ENCODE measurements at regions not wholly inside any gene's neighbourhood (a gene's known extent, or its start where the extent isn't known, plus 50 kb on each side); places are given as distances from the start of the nearest gene placed in this dataset.

- TF ChIP-seq, protein P1, sequence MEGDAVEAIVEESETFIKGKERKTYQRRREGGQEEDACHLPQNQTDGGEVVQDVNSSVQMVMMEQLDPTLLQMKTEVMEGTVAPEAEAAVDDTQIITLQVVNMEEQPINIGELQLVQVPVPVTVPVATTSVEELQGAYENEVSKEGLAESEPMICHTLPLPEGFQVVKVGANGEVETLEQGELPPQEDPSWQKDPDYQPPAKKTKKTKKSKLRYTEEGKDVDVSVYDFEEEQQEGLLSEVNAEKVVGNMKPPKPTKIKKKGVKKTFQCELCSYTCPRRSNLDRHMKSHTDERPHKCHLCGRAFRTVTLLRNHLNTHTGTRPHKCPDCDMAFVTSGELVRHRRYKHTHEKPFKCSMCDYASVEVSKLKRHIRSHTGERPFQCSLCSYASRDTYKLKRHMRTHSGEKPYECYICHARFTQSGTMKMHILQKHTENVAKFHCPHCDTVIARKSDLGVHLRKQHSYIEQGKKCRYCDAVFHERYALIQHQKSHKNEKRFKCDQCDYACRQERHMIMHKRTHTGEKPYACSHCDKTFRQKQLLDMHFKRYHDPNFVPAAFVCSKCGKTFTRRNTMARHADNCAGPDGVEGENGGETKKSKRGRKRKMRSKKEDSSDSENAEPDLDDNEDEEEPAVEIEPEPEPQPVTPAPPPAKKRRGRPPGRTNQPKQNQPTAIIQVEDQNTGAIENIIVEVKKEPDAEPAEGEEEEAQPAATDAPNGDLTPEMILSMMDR (IDR thresholded peaks at IDR 0.05), result no peak
- no peak for TF ChIP-seq POLR2A (IDR thresholded peaks at IDR 0.05)
These were observed 552.6 kb downstream of the GBA3 start for GRCh38 chr4:23245203-23245832.

All from uterus (tissue), 2 donors.